Stimulated activated CD4-positive, alpha-beta T cell treated with anti-CD3 and anti-CD28 coated beads, Interleukin-1b, Interleukin-23, amount 100 ng/mL, for 24 hours (primary cell): ENCODE measurements at regions not wholly inside any gene's neighbourhood (a gene's known extent, or its start where the extent isn't known, plus 50 kb on each side); places are given as distances from the start of the nearest gene placed in this dataset.

Experiments
- DNase-seq, 4 experiments: peaks; one replicate each; pipeline ENCODE4 v3.0.0-alpha.2; 2020; ENCODE audit warnings: low read depth in 4 of 4, low spot score in 1 of 4

DNA sequence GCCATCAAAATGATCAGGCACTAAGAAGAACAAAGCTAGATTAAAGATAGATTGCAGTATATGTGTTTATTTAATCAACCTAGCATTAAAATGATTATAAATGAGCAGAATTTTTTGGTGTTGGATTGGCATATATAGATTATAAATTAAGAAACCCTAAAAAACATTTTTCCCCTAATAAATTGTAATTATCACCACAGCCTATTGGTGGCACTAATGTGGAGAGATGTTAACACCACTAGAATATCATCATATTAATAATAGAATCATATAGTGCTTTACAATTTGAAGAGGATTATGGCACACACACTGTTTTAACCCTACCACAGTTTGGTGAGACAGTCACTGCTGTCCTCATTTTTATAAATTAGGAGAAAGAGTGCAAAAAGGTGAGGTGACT is 112.4 kb upstream of the RND3 start:
- DNase-seq: no peak

DNA sequence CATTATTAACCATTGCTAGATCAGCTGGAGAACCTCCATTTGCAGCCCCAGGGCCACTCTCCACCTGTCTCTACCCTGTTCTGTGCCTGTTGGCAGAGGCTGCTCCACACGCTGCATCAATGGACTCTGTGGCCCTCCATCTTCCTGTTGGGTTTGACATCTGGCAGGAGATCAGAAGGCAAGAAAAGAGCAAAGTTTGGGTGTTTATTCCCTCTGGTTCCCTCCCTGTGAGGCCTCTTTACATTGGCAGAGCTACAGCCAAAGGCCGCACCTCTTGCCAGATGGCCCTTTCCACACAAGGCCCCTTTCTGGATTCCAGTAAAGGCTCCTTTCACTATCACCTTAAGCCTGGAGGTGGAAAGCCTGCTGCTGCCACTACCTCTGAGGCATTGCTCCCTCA is 110.9 kb upstream of the RND3 start:
- no peak for DNase-seq

DNA sequence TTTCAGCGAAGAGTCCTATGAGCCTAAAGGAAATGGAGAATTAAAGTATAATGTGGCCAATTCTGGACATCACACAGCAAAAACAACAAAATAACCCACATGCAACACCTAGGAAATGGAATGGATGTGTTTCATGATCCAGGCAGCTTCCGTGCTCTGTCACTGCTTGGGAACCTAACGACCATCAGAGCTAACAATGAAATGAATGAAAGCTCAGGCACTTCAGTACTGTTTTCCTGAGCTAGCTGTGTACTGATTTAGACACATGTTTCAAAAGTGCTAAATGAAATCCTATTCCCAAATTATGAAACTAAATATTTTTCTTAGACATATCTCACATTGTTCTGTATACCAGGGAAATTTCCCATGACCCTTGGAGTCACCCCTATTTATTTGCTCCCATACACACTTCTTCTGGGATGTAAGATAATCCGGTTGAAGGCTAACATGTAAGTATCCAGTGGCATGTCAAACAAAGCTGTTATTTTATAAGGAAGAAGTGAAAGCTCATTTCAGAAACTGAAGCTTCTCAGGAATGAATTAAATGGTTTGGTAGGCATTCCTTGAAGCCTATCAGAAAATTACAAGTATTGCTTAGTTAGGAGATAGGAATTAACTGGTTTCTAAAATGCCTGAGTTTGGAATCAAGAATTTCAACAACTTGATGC is 108.5 kb upstream of the RND3 start:
- no peak for DNase-seq

DNA sequence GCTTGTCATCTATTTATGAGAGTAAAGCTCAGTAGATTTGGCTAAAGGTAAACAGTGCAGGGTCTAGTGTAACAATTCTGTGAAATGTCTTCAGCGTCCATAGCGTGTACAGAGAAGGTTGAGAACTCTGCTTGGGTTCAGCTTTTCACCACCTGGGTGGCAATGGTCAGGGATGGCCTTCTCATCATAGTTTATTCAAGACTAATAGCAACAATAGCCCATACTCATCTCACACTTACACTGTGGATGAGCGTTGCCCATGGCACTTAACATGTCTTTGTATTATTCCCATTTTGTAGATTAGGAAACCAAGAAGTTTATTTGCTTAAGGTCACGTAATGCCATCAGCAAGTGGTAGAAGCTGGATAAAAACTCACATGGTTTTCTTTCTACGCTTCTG is 106.8 kb upstream of the RND3 start:
- no peak for DNase-seq

DNA sequence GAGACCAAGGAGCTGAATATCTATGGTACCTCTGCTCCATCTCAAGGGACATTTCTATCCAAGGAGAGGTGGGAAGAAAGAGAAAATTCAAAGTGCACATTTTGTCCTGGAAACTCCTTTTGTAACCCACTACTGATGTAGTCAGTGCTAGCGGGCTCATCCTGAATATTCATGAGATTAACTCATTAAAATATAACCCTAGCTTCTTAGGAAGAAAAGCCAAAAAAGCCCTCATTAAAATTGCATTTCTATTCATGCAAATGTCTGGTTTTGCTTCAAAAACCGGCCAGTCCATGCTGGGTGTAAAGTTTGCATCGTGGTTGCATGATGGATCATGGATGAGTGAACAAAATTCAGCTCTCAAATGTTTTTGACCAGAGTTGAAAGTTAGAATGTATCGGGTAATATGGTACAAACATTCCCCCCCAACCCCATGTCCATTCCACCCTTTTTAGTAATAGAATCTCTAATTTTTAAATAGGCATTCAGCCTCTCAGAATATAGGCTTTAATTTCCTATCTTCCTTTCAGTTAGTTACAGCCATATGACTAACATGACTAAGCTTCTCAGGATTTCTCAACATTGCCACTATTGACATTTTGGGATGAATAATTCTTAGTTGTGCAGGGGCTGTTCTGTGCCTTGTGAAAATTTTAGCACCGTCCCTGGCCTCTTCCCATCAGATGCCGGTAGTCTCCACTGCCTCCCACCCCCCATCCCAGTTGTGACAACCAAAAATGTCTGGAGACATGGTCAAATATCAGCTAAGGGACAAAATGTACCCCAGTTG is 104.2 kb upstream of the RND3 start:
- DNase-seq: no peak

DNA sequence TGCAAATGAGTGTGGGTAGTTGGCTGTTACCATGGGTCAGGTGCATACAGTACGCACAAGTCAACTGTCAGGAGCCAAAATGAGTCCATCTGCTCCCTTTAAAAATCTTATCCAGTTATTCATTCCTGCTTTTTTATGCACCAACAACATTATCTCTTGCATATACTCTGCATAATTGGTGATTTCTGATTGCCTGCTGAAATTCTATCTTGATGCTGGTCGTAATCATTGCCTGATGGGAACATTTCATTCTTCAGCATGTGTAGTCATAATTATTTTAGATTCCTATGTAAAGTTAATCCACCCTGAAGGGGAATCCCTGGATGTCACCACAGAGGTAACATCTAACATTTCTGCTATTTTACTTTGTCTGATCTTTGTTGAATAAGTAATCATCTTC is 102.2 kb upstream of the RND3 start:
- DNase-seq: no peak

DNA sequence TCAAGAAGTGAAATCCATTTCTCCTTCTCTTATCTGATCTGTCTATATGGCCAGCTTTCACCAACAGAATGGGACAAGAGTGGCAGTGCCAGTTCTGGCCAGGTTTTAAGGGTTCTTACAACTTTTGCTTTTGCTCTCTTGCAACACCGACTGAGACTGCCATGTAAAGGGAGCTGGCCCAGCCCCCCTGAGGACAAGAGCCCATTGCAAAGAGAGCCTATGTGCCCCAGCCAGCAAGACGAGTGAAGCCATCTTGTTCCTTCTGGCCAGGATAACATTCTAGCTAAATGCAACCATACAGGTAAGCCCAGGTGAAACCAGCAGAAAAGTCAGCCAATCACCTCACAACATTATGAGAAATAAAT is 101.0 kb upstream of the RND3 start:
- DNase-seq: no peak

DNA sequence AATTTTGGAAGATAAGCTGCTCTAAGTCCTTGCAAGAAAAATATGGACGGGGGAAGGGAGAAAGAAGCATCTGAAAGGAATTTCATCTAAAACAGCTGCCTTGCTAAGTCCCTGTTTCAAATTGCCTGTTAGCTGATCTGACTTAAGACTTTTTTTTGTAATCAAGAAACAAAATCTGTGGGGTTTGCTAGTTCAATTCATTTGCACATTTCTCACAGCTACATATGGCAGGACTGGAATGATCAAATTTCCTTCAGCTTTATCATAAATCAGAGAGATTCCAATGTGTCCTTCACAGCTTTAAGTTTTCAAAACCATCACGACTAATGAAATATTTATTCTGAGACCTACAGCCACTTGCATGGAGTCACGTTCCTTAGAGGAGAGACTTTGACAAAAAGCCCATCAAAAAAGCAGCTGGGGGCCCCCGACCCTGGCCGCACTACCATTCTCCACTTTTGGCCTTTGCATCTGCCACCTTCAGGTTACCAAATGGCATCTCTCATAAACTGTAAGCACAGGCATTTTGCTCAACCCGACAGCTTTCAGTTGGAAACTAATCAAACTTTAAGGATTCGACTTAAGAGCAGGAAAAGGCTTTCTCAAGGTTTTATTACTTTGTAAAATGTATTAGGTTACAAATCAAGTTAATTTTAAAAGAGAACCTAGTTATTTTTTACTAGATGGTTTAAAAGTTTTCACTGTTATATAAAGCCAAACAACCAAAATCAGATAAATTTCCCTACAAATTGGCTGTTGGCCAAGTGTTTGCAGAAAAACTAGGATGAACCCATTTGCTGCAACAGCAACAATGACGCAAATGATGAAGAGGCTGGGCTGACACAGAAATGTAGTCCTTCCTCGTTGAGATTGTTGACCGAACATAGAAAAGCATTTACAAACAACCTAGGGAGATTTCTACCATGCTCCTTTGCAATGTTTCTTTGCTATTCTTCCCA is 100.4 kb upstream of the RND3 start:
- no peak for DNase-seq

DNA sequence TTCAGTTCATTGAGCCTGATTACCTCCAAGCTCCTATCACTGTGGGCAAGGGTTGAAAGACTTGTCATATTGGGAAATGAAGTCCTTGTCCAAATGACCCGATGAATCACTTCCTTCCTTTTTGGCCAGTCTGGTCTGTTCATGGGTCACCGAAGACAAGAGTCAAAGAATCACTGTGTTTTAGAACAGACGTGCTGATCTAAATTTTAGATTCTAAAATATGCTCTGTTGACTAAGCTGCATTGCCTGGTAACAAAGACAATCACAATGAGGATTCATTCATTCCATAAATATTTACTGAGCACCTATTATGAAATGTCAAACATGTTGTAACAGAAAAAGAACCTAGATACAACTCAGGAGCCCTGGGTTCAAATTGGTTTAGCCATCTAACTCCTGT is 99.4 kb upstream of the RND3 start:
- no peak for DNase-seq

DNA sequence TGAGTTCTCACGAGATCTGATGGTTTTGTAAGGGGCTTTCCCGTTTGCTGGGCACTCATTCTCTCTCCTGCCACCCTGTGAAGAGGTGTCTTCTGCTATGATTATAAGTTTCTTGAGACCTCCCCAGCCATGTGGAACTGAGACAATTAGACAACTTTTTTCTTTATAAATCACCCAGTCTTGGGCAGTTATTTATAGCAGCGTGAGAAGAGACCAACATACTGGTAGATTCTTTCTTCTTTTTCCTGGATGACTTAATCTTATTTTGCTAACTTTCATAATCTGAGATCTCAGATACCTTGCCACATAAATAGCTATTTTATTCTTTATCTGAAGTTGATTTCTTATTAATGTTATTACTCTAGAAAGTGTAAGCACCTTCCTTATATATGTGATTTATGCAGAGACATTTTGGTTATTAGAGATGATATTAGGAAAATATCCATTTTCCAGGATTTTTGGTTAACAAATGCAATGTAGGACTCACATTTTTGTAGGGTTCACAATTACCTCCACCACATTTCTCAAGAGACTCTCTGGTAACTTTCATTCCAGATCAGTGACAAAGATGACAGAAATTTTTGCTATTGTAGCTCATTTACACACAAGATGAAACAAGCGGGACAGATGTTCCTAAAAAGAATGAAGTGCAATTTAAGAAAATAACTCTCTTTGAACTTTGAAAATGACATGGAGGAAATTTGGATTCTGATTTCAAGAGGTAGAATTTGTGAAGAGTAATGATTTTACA is 97.9 kb upstream of the RND3 start:
- DNase-seq: no peak

DNA sequence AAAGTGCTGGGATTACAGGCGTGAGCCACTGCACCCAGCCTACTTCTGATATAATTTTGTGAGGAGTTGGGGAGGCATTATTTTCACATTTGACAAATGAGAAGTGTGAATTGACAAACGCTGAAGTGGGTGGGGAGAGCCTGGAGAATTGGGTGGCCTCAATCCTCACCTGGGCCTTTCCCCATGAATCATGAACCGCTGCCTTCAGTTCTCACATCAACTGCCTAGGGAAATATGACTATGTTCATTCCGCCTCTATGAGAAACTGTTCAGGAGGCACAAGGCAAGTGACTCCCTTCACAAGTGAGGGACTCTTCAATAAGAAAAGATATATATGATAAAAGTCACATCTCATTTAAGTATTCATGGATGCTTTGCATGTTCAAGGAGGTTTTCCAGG is 96.6 kb upstream of the RND3 start:
- DNase-seq: no peak

DNA sequence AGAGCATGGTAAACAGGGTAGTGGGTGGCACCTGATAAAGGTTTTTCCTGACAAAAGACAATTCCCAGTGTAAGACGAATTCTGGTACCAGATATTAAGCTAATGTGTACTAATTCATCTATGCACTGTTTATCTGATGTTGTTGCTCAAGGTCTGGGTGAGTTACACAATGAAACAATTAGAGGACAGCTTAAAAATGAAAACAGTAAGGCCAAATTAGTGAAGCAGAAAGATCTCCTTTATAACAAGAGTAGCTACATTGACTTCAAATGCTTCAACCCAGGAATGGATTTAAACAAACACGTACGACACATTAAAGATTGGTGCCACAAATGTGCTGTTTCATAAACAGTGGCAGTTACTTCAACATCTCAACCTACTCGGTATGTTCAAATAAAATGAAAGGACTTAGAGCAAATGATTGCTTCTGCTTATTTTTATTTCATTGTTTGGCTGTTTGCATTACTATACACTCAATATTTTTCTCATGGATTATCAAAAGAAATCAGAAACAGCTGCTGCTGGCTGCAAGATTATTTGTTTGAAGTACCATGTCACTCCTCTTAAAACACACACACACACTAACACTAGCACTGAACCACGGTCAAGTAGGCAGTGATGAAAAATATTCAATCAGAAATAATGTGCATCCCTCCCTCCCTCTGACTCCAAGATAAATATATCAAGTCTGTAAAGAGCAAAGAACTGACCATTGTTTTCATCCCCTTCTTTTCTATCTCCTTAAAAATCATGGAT is 94.4 kb upstream of the RND3 start:
- DNase-seq: no peak

DNA sequence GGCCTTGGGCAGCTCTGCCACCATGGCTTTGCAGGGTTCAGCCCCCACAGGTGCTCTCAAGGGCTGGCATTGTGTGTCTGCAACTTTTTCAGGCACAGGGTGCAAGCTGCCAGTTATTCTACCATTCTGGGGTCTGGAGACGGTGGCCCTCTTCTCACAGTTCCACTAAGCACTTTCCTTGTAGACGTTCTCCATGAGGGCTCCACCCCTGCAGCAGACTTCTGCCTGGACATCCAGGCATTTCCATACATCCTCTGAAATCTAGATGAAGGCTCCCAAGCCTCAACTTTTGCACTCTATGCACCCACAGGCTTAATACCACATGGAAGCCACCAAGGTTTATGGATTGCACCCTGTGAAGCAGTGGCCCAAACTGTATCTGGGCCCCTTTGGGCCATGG is 91.0 kb upstream of the RND3 start:
- DNase-seq: no peak

DNA sequence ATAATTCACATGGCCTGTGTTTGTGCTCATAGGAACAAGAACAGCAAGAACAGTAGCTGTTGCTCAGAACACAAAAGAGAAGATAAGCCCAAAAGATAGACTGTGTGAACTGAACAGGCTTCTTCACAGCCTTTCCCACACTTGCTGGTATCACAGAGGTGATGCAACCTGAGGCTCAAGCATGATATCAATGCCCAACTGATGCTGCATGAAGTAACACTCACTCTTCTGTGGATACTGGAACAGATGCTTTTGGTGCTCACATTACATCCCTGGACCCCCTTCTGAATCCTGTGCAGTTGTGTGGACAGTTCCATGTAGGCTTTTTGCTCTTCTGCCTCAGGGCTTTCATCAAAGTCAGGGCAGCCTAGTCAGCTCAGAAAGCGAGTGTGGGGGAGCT is 88.4 kb upstream of the RND3 start:
- no peak for DNase-seq

DNA sequence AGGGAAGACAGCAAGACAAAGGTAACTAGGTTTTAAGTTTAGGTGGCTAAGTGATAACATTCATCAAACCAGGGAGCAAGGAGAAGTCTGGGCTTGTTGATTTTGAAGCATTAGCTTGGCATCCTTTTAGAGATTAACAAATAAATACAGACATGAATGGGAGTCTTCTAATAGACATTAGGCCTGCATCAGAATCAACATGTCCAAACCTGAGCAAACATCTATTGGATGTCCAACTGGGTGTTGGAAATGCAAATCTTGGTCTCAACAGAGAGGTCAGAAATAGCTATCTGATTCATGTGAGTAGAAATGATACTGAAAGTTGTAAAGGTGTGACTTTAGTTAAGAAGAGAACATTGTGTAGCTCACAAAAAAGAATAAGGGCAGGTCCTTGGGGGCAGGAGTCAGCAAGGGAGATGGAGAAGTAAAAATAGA is 85.5 kb upstream of the RND3 start:
- no peak for DNase-seq

DNA sequence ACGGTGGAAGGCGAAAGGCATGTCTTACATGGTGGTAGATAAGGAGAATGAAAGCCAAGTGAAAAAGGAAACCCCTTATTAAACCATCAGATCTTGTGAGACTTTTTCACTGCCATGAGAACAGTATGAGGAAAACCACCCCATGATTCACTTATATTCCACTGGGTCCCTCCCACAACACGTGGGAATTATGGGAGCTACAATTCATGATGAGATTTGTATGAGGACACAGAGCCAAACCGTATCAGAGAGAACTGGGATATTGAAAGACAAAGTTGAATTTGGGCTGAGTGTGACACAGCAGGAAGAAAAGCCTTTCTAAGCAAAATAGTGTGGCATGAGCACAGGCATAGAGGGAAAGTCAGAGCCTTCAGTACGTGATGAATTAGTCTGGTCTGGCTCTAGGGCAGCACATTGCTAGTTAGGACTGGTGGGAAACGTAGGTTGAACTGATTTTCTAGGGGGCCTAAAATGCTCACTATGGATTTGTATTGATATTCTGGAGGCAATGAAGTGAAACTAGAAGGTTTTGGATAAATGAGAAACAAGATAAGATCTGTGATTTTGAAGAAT is 84.8 kb upstream of the RND3 start:
- no peak for DNase-seq

DNA sequence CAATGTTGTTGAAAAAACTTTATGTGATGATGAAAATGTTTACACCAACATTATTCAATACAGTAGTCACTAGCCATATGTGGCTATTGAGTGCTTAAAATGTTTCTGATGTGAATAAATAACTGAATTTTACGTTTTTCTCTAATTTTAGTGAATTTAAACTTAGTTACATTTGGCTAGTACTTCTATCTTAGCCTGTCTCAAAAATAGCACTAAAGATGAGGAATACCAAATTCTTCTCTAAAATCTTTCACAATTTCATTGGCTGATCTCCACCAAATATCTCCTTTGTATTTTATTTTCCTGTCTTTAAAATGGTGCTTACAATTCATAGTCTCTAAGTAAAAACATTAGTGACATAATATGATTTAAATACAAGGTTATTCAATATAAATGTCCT is 83.7 kb upstream of the RND3 start:
- no peak for DNase-seq

DNA sequence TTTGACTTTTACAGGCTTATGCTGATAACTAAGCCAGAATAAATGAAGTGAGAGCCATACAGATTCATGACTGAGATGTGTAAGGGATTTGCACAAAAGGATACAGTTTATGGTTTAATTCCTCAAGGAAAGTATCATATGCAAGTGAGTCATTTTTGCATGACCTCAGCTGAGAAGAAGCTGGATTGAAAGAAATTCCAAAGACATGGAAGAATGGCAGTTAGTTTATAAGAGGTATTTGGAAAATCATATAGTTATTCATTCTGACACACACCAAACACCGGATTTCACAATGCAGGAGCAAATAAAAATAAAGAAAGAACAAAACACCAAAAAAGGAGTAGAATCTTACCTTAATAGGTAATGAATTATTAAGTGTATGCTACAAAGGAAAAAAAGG is 83.2 kb upstream of the RND3 start:
- DNase-seq: no peak

DNA sequence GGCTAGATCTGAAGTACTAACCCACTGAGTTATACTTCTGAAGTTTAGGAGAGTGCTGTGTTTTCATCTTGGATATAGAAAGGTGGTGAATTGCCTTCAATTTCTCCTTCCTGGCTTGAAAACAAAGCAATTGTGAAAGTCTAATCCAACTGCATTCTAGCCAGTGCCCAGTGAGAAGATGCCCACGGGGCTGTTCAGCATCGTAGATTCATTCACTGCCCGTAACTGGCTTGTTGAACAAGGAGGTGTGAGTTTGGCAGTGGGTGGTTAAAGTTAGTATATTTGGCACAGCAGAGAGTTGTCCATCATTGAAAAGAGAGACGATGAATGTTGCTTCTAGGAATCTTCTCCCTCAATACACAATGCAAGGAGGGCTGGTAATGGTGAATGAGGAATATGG is 82.3 kb upstream of the RND3 start:
- no peak for DNase-seq

DNA sequence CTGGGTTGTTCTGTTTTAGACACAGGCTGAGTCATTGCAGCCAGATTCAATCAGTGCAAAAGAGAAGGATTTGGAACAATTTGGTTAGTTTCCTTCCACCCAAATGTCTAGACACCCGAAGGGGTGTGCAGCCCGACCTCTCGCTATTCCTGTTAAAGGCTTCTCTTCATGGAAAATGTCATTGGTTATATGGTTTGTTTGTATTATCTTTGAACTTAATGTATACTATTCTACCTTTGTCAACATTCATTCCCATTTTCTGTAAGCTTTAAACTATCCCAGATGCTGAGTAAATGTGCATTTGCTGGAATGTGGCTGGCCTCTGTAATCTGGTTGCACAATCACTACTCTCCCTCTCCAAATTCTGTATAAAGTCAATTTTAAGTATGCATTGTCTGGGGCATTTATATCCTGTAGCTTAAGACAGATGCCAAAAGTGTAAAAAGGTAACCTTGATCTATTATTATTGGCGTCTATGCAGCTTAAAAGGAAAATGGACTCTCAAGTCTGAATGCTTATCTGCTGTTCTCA is 80.4 kb upstream of the RND3 start:
- no peak for DNase-seq
